Chondrocyte (in vitro differentiated cells): ENCODE measurements at regions not wholly inside any gene's neighbourhood (a gene's known extent, or its start where the extent isn't known, plus 50 kb on each side); places are given as distances from the start of the nearest gene placed in this dataset.
A peak's percentile ranks its signal among the peaks of the same experiment; 100 is the strongest.

Experiments used
- DNase-seq: peaks from one replicate; pipeline ENCODE4 v3.0.0; 2021; ENCODE audit warnings: mixed read lengths, low spot score
- H3K27ac Mint-ChIP-seq: one replicate; pipeline ENCODE4 v1.8.0; 2021; ENCODE audit warnings: mild to moderate bottlenecking, moderate library complexity, mixed read lengths; ENCODE audit not compliant: unreplicated experiment
- H3K27me3 Mint-ChIP-seq: 2 replicates; pipeline ENCODE4 v1.8.0; 2021; ENCODE audit warnings: low read depth, mixed read lengths
- H3K36me3 Mint-ChIP-seq: 2 replicates; pipeline ENCODE4 v1.8.0; 2021; ENCODE audit warnings: low read depth, mixed read lengths
- H3K4me1 Mint-ChIP-seq: 2 replicates; pipeline ENCODE4 v1.8.0; 2021; ENCODE audit warnings: low read depth, mild to moderate bottlenecking, mixed read lengths
- H3K4me3 Mint-ChIP-seq: one replicate; pipeline ENCODE4 v1.8.0; 2021; ENCODE audit warnings: mild to moderate bottlenecking, moderate library complexity, mixed read lengths; ENCODE audit not compliant: unreplicated experiment
- H3K9me3 Mint-ChIP-seq: 2 replicates; pipeline ENCODE4 v1.8.0; 2021; ENCODE audit warnings: low read depth, mixed read lengths
- CTCF ChIP-seq: fragments of 200-600 bp; sonication (generic); IDR thresholded peaks from 2 replicates; pipeline ENCODE4 v1.5.0; 2021; ENCODE audit warnings: antibody characterized with exemption, mild to moderate bottlenecking, moderate library complexity

GRCh38 chr14:89564286-89564957 lies 147.4 kb upstream of the FOXN3 start:
- no peak for TF ChIP-seq CTCF
- Mint-ChIP-seq H3K9me3 (no peaks in the 10 kb centered on the region), H3K36me3 (peaks cover 8% of the 10 kb centered on the region), H3K4me1 (peaks cover 36% of the 10 kb centered on the region), H3K27ac (peak overlapping the region; percentile 53), H3K27me3 (no peaks in the 10 kb centered on the region), H3K4me3 (no peak overlapping the region)
- no peak for DNase-seq

- no peak for TF ChIP-seq CTCF
- DNase-seq: no peak
- H3K27ac Mint-ChIP-seq: peak overlapping the region; percentile 92
- peaks cover 8% of the 10 kb centered on the region for H3K36me3 Mint-ChIP-seq
- H3K4me1 Mint-ChIP-seq: peaks cover 36% of the 10 kb centered on the region
- H3K9me3 Mint-ChIP-seq: no peaks in the 10 kb centered on the region
- H3K4me3 Mint-ChIP-seq: no peak overlapping the region
- H3K27me3 Mint-ChIP-seq: no peaks in the 10 kb centered on the region
These were observed 146.4 kb upstream of the FOXN3 start for GRCh38 chr14:89563471-89563870.

- no peak for DNase-seq
- Mint-ChIP-seq H3K9me3 (no peaks in the 10 kb centered on the region), H3K27me3 (no peaks in the 10 kb centered on the region), H3K27ac (no peak overlapping the region), H3K4me3 (no peak overlapping the region), H3K36me3 (peaks cover 10% of the 10 kb centered on the region), H3K4me1 (peaks cover 28% of the 10 kb centered on the region)
- no peak for TF ChIP-seq CTCF
These were observed 134.9 kb upstream of the FOXN3 start for GRCh38 chr14:89551955-89552354.

GRCh38 chr14:89551432-89551831 lies 134.4 kb upstream of the FOXN3 start:
- no peak for DNase-seq
- Mint-ChIP-seq H3K36me3 (peaks cover 6% of the 10 kb centered on the region), H3K27me3 (no peaks in the 10 kb centered on the region), H3K9me3 (no peaks in the 10 kb centered on the region), H3K27ac (peak overlapping the region; percentile 33), H3K4me3 (no peak overlapping the region), H3K4me1 (peaks cover 28% of the 10 kb centered on the region)
- TF ChIP-seq CTCF: no peak

GRCh38 chr14:89550821-89551220 lies 133.8 kb upstream of the FOXN3 start:
- no peak for TF ChIP-seq CTCF
- Mint-ChIP-seq H3K4me1 (peaks cover 28% of the 10 kb centered on the region), H3K4me3 (no peak overlapping the region), H3K27ac (no peak overlapping the region), H3K36me3 (peaks cover 5% of the 10 kb centered on the region), H3K9me3 (no peaks in the 10 kb centered on the region), H3K27me3 (no peaks in the 10 kb centered on the region)
- no peak for DNase-seq
